HG03066 (cell line): ENCODE measurements at regions not wholly inside any gene's neighbourhood (a gene's known extent, or its start where the extent isn't known, plus 50 kb on each side); places are given as distances from the start of the nearest gene placed in this dataset.
"Not testable (repeated sequence)": the region's sequence is repeated elsewhere in the genome, so short reads cannot be mapped to it uniquely, and the experiment has no call there.

ENCODE experiments used
- ATAC-seq: cut with Tn5 transposase; IDR thresholded peaks from one replicate; pipeline ENCODE4 v1.9.1; 2021; ENCODE audit warnings: low read depth; ENCODE audit not compliant: unreplicated experiment

DNA sequence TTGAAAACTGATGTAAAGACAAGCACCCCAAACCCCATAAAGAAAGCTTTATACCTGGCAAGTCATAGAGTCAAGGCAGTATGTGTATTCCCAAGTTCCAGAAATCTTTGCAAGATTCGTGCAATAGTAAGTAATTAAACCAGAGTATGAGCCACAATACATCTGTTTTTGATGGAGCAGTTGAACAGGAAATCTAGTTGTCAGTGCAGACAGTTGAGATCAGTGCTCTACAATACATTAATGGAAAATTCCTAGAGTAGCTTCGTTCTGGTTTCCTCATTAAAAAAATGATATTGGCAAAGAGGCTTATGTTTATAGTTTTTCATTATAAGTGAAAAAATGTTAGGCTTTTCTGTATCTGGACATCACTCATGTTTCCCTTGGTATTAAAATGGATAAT lies 575.3 kb downstream of the TRIML1 start:
- no peak for ATAC-seq

- ATAC-seq, result no peak
Observed at GRCh38 chr4:188714907-188715306, 575.7 kb downstream of the TRIML1 start.

GRCh38 chr4:188717661-188718060 lies 578.4 kb downstream of the TRIML1 start:
- ATAC-seq, result no peak

GRCh38 chr4:188719794-188720193 lies 580.6 kb downstream of the TRIML1 start:
- ATAC-seq, result no peak

DNA sequence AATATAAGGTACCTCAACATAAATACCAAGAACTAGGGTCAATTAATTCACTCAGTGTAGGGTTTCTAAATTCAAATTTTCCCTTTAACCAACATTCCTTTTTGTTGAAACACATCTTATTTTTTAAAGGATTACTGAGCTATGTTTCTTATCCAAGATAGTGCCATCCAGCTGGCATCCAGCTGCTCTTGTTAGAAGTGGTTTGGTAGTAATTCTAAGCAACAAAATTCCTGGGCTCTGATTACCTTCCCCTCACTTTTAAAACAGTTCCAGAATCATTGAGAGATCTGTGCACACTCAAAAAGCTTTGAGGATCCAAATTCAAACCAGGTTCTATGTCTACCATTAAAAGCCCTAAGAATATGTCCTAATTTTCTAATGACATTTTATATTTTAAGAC lies 583.7 kb downstream of the TRIML1 start:
- ATAC-seq, result no peak

GRCh38 chr4:188727746-188728145 lies 588.5 kb downstream of the TRIML1 start:
- no peak for ATAC-seq

- ATAC-seq, result no peak
Observed at GRCh38 chr4:188728359-188728758, 589.1 kb downstream of the TRIML1 start.

GRCh38 chr4:188732131-188732530 lies 592.9 kb downstream of the TRIML1 start:
- ATAC-seq, result no peak

GRCh38 chr4:188735082-188735481 lies 595.8 kb downstream of the TRIML1 start:
- ATAC-seq, result no peak

- ATAC-seq, result no peak
Observed at GRCh38 chr4:188737251-188738002, 598.2 kb downstream of the TRIML1 start.

DNA sequence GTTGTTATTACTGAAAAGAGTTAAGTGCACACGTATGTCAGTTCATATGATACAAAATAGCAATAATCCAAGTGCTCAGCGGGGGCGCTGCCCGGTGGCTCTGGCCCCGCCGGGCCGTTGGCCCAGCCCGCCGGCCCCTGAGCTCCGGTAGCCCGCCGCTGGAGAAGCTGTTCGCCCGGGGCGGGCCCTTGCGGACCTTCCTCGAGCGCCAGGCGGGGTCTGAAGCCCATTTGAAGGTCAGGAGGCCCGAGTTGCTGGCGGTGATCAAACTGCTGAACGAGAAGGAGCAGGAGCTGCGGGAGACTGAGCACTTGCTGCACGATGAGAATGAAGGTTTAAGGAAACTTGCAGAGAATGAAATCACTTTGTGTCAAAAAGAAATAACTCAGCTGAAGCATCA lies 599.0 kb downstream of the TRIML1 start:
- ATAC-seq, result not testable (repeated sequence)

DNA sequence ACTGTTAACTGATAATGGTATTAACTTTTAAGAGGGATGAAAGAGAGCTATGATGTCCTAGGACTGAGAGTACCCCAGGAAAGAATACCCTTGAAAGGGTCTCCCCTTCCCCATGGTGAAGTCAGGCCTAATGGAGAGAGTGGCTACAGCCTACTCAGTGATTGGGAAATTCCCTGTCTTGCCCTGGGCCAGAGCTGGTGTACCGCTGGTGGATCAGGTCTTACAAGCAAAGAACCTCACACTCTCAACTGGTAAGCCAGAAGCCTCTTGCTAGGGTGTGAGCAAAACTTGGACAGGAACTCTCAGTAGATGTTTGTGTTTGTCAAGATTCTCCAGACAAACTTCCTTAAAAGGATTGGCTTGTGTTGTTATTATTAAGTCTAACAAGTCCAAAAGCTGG lies 600.9 kb downstream of the TRIML1 start:
- not testable (repeated sequence) for ATAC-seq

- not testable (repeated sequence) for ATAC-seq
Observed at GRCh38 chr4:188740791-188741190, 601.5 kb downstream of the TRIML1 start.

DNA sequence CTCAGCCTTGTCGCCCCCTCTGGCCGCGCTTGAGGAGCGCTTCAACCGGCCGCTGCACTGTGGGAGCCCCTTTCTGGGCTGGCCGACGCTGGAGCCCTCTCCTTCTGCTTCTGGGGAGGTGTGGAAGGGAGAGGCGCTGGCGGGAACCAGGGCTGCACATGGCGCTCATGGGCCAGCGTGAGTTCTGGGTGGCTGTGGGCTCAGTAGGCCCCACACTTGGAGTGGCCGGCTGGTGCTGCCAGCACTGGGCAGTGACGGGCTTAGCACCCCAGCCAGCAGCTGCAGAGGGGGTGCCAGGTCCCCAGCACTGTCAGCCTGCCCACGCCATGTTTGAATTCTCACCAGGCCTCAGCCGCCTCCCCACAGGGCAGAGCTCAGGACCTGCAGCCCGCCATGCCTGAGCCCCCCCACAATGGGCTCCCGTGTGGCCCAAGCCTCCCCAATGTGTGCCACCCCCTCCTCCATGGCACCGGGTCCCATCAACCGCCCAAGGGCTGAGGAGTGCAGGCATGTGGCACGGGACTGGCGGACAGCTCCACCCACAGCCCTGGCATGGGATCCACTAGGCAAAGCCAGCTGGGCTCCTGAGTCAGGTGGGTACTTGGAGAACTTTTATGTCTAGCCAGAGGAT lies 615.2 kb downstream of the TRIML1 start:
- ATAC-seq, result no peak

GRCh38 chr4:188767496-188767895 lies 628.3 kb downstream of the TRIML1 start:
- ATAC-seq, result no peak

DNA sequence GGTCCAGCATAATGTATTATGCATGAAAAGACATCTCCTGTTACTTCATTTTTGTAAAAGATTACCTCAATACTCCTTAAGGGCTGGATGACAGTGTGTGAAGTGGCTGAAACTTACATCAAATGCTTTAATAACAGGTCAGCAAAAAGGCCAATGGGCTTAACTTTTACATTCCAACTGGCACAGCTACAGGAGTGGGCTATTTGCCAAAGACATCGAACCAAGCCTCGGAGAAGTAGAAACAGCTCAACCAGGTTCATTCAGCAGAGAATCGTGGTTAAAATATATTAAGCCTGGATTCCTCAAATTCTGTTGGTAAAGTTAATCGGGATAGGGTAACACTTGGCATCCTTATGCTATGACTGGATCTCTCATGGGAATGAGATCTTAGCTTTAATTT lies 639.7 kb downstream of the TRIML1 start:
- no peak for ATAC-seq

DNA sequence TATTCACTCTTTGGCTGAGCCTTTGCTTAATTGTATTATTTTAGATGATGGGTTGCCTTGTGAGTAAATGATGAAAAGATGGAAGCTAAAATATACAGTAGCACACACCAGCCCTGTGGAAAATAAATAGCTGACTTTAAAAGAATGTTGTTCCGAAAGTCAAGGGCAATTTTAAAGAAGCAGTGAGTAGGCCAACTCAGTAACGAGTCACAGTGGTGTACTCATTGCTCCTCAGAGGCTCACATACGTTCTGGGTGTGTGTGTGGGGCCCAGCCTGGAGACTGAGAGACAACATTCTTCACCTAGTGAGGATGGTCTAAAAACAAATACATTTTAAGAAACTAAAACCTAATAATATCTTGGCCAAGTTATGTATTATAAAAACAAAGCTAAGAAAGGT lies 640.3 kb downstream of the TRIML1 start:
- no peak for ATAC-seq

DNA sequence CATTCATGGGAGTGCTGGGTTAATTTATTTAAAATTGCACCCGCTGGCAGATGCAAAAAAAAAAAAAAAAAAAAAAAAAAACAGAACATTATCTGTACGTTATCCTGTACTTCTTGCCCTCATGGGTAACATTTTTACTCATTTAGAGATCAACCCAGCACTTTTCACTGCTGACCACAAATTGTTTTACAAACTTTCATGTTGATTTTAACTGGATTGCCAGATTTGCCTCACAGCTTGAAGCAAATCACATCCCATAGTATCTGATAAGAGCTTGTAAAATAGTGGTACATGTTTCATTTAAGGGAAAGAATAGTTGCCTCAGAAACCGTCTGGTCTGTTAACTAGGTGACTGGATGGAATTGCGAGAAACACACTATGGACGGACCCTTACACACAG lies 640.8 kb downstream of the TRIML1 start:
- no peak for ATAC-seq

GRCh38 chr4:188780686-188781085 lies 641.4 kb downstream of the TRIML1 start:
- no peak for ATAC-seq

- no peak for ATAC-seq
Observed at GRCh38 chr4:188781655-188782054, 642.4 kb downstream of the TRIML1 start.

- ATAC-seq, result no peak
Observed at GRCh38 chr4:188783175-188783574, 643.9 kb downstream of the TRIML1 start.

DNA sequence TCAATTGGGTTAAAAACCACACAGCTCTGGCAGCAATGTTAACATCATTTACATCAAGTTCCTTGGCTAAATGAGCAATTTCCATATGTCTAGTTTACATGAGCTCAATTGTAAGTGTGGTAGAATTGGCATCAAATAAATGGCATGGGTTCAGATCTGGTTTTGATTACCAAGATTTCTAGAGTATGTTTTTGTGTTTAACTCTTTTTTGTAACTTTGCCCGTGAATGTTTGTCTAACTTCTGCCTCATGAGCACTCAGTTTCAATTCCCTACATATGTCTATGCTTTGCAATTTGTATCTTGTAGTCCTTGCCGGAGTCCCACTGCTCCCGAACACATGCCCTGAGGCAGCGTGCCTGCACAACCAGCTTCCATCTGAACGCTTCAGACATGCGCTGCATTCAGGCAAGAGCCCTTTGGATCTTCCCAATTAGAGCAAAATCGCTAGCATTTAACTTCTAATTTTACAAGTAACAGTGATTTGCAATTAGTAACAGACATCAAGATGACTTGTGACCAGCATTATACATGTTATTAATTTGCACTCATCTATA lies 644.4 kb downstream of the TRIML1 start:
- no peak for ATAC-seq
